Adrenal gland (tissue), 5 donors: ENCODE measurements at regions not wholly inside any gene's neighbourhood (a gene's known extent, or its start where the extent isn't known, plus 50 kb on each side); places are given as distances from the start of the nearest gene placed in this dataset.

ENCODE experiments used
- CTCF ChIP-seq, 6 experiments: fragments of 450-650 bp in 4 of 6; fragments of 200-600 bp in 2 of 6; sonication (generic) in 1 of 6; IDR thresholded peaks; 1 replicate in 5 of 6; 2 replicates in 1 of 6; pipeline versions ENCODE4 v1.5.1 to v1.8.0; 2016 to 2021; ENCODE audit warnings: antibody characterized with exemption in 6 of 6, mild to moderate bottlenecking in 2 of 6, moderate library complexity in 1 of 6
- POLR2A ChIP-seq, 2 donors: fragments of 450-650 bp; IDR thresholded peaks; one replicate each; pipeline ENCODE4 v1.6.1; 2017; ENCODE audit warnings: antibody characterized with exemption in 2 of 2, mild to moderate bottlenecking in 2 of 2, moderate library complexity in 1 of 2
- donor health status: DM: no; HTN: no; CAD: no.

DNA sequence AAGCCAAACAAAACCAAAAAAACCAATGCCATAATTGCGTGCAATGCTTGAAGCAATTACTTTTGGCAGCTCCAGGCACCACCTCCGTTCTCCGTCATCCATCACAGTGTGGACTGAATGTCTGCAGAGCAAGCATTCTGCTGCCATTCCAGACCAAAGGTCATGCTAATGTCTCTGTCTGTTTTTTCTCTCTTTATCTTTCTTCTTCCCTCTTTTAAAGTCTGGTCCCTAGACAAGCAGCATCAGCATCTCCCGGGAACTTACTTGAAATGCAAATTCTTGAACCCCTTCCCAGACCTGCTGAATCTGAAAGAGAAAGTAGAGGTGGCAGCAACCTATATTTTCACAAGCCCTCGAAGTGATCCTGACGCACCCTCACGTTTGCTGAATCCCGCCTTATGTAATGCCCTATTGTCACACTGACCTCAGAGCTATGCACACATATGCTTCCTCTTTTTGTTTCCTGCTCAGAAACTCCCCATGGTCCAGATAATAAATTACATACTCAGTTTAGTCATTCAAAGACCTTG, 297.3 kb upstream of the PROK2 start:
- no peak for TF ChIP-seq CTCF (IDR thresholded peaks at IDR 0.05)
- TF ChIP-seq POLR2A (IDR thresholded peaks at IDR 0.05), result no peak
